Spleen (tissue), 11 donors: ENCODE measurements at regions not wholly inside any gene's neighbourhood (a gene's known extent, or its start where the extent isn't known, plus 50 kb on each side); places are given as distances from the start of the nearest gene placed in this dataset.

Source experiments
- DNase-seq: peaks from one replicate; pipeline ENCODE4 v3.0.0-alpha.2; 2020
- H3K27ac ChIP-seq, 8 donors: fragments of 200-600 bp; sonication (generic) in 7 of 8; 1 replicate in 4 of 8; 2 replicates in 4 of 8; pipeline versions ENCODE4 v1.5.0 to v1.8.0; 2016 to 2021; ENCODE audit warnings: inconsistent platforms in 4 of 8, mild to moderate bottlenecking in 4 of 8, moderate library complexity in 1 of 8
- H3K27me3 ChIP-seq, 7 donors: fragments of 200-600 bp; sonication (generic) in 6 of 7; replicated peaks in 1 of 7; 1 replicate in 4 of 7; 2 replicates in 3 of 7; pipeline versions ENCODE4 v1.5.0 to v1.8.0; 2016 to 2021; ENCODE audit warnings: inconsistent platforms in 3 of 7, mild to moderate bottlenecking in 1 of 7
- H3K36me3 ChIP-seq, 6 donors: fragments of 200-600 bp; sonication (generic) in 5 of 6; 1 replicate in 4 of 6; 2 replicates in 2 of 6; pipeline versions ENCODE4 v1.5.0 to v1.8.0; 2016 to 2021; ENCODE audit warnings: inconsistent platforms in 2 of 6
- H3K4me1 ChIP-seq, 6 donors: fragments of 200-600 bp; sonication (generic) in 5 of 6; 1 replicate in 3 of 6; 2 replicates in 3 of 6; pipeline versions ENCODE4 v1.5.0 to v1.8.0; 2016 to 2021; ENCODE audit warnings: inconsistent platforms in 3 of 6
- H3K4me3 ChIP-seq, 8 donors: fragments of 200-600 bp; sonication (generic) in 7 of 8; 1 replicate in 4 of 8; 2 replicates in 4 of 8; pipeline versions ENCODE4 v1.5.0 to v1.8.0; 2016 to 2021; ENCODE audit warnings: inconsistent platforms in 4 of 8, mild to moderate bottlenecking in 4 of 8, moderate library complexity in 2 of 8
- H3K9me3 ChIP-seq, 8 donors: fragments of 200-600 bp; sonication (generic) in 7 of 8; 1 replicate in 4 of 8; 2 replicates in 4 of 8; pipeline versions ENCODE4 v1.5.0 to v1.8.0; 2016 to 2021; ENCODE audit warnings: inconsistent platforms in 4 of 8
- CTCF ChIP-seq, 11 experiments: fragments of 200-600 bp in 7 of 11; fragments of 450-650 bp in 4 of 11; sonication (generic) in 4 of 11; IDR thresholded peaks in 8 of 11; conservative IDR thresholded peaks in 3 of 11; 1 replicate in 7 of 11; 2 replicates in 4 of 11; pipeline versions ENCODE4 v1.4.0 to v1.8.0; 2016 to 2021; ENCODE audit warnings: antibody characterized with exemption in 11 of 11, inconsistent platforms in 4 of 11, mild to moderate bottlenecking in 1 of 11
- POLR2A ChIP-seq, 3 donors: fragments of 450-650 bp; IDR thresholded peaks; one replicate each; pipeline ENCODE4 v1.5.1; 2017; ENCODE audit warnings: antibody characterized with exemption in 3 of 3, mild to moderate bottlenecking in 1 of 3
- POLR2AphosphoS5 ChIP-seq, 3 donors: sonication (generic); formaldehyde crosslinking; IDR thresholded peaks; one replicate each; pipeline ENCODE4 v1.5.1; 2017; ENCODE audit warnings: antibody characterized with exemption in 3 of 3
- WGBS, 5 donors: extraction: QIAGEN DNeasy Blood & Tissue Kit in 3 of 5; methylation state at CpG; one replicate each; pipeline versions ENCODE4 v1.1.5 to v1.1.7; 2013 to 2018; 5-methylcytosine and 5-hydroxymethylcytosine counted together
- intact Hi-C: fragments of 100-400 bp; cut with DNase I; formaldehyde crosslinking; loops from one replicate; pipeline ENCODE4 v1.15.0; 2023; ENCODE audit warnings: low total_unique reads
- donor health status: healthy with polysubstance abuse.
- donor health status: DM: no; HTN: no; CAD: no; lungs with moderate emphysema.
- donor health status: DM: no; HTN: no; CAD: no.
- donor health status: Bipolar disorder and iron deficiency.
- donor health status: healthy.
- donor health status: DM: no; HTN: no; CAD: no.
- donor health status: DM: yes; HTN: yes; CAD: no.

DNA sequence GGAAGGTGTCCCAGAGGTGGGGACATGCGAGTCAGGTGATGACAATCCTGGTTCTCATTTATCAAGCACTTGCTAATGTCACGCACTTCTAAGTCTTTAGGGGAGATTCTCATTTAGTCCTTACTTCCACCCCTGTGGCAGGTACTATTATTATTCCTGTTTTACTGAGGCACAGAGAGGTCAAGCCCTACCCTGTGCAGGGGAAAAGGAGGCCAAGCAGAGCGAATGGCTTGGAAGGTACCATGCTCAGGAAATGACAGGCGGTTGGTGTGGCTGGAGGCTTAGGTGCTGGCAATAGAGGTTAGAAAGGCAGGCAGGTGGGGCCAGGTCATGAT, 268.9 kb downstream of the UACA start:
- DNase-seq: peak; percentile 30
- H3K4me3 ChIP-seq: no peak overlapping the region
- intact Hi-C loops: no loop called here
- no peaks in the 10 kb centered on the region for H3K9me3 ChIP-seq
- H3K27me3 ChIP-seq: peaks cover 0 to 4% (median 0%) of the 10 kb centered on the region in 7 donors
- peaks cover 18 to 69% (median 47%) of the 10 kb centered on the region in 6 donors for H3K4me1 ChIP-seq
- H3K36me3 ChIP-seq: no peaks in the 10 kb centered on the region
- H3K27ac ChIP-seq: no peak overlapping the region
- TF ChIP-seq POLR2A (IDR thresholded peaks at IDR 0.05) (no peak), CTCF (IDR thresholded peaks at IDR 0.05 in 8 of 11, conservative IDR thresholded peaks at IDR 0.05 in 3 of 11) (no peak), POLR2AphosphoS5 (IDR thresholded peaks at IDR 0.05) (no peak)
- 68 to 80% (median 74%) methylated on average over 4 of the region's 4 CpGs for WGBS, 5 donors

GRCh38 chr15:70493787-70494516, 269.4 kb downstream of the UACA start:
- 80 to 90% (median 84%) methylated on average over 6 to 13 of the region's 13 CpGs for WGBS, 5 donors
- no peak overlapping the region for H3K27ac ChIP-seq
- no peaks in the 10 kb centered on the region for H3K9me3 ChIP-seq
- peaks cover 18 to 74% (median 47%) of the 10 kb centered on the region in 6 donors for H3K4me1 ChIP-seq
- H3K36me3 ChIP-seq: no peaks in the 10 kb centered on the region
- TF ChIP-seq POLR2A (IDR thresholded peaks at IDR 0.05): no peak
- no peak for TF ChIP-seq POLR2AphosphoS5 (IDR thresholded peaks at IDR 0.05)
- no peak for TF ChIP-seq CTCF (IDR thresholded peaks at IDR 0.05 in 8 of 11, conservative IDR thresholded peaks at IDR 0.05 in 3 of 11)
- intact Hi-C loops: no loop called here
- no peak overlapping the region for H3K4me3 ChIP-seq
- peak; percentile 78 for DNase-seq
- H3K27me3 ChIP-seq: peaks cover 0 to 6% (median 0%) of the 10 kb centered on the region in 7 donors

DNA sequence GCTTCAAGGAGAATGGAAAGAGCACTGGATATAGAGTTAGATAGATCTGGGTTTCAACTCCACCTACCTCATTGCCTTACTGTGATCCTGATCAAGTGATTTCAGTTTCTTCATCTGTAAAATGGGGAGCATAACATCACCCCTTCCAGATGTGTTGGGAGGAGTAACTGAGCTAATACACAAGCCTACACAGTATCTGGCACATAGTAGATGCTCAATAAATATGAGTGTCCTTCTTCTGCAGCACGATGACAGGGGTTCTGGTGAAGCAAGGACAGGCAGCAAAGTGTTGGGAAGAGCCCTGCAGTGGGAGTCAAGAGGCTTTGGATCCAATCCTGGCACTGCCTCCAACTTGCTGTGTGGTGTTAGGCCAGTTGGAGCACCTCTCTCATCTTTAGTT, 270.0 kb downstream of the UACA start:
- H3K27ac ChIP-seq: peak overlapping the region in 6 of 8 donors; percentile 3 to 88 (median 83)
- peaks cover 0 to 6% (median 0%) of the 10 kb centered on the region in 7 donors for H3K27me3 ChIP-seq
- intact Hi-C loops: no loop called here
- TF ChIP-seq POLR2A (IDR thresholded peaks at IDR 0.05): no peak
- TF ChIP-seq CTCF (IDR thresholded peaks at IDR 0.05 in 8 of 11, conservative IDR thresholded peaks at IDR 0.05 in 3 of 11): no peak
- no peak for TF ChIP-seq POLR2AphosphoS5 (IDR thresholded peaks at IDR 0.05)
- H3K4me1 ChIP-seq: peaks cover 18 to 80% (median 48%) of the 10 kb centered on the region in 6 donors
- H3K9me3 ChIP-seq: no peaks in the 10 kb centered on the region
- no peaks in the 10 kb centered on the region for H3K36me3 ChIP-seq
- WGBS, 5 donors: 87 to 94% (median 91%) methylated on average over 1 of the region's 1 CpG
- DNase-seq: no peak
- H3K4me3 ChIP-seq: peak overlapping the region in 1 of 8 donors; percentile 60

DNA sequence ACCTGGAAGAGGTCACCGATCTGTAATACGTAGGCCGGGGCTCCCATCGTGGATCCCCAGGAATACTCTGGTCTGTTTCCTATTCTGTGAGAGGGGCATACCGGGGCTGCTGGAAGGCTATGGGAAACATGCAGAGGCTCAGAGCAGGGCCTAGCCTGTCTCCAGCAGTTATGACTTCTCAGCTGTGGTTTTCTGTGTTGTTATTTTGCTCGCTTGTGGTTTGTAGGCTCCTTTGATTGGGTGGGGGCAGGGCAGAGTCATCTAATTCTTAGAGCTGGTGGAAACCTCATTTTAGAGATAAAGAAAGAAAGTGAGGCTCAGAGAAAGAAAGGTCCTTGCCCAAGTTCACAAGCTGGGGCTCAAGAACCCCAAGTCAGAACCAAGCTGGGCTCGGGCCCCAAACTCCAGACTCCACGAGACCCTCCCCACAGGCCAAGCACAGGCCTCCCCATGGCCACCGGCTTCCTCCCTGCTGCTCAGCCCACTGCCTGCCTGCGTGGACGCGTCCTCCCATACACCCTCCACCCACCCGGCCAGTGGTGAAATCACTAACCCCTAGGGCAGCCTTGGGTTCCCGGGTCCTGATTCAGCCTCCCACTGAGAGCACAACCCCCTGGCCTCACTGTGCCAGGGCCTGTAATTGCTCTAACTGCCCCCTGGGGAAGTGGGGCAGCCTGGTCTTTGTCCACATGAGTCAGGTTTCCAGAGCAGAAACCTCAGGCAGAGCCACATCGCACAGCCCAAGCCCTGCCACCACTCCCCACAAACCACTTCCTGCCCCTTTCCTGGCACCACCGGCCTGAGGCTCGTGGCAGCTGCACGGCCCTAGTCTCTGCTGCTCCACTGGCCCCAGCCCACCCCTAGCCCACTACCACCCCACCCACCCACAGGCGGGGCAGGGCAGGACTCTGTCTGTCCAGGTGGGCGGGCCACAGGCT, 270.8 kb downstream of the UACA start:
- H3K4me1 ChIP-seq: peaks cover 23 to 89% (median 57%) of the 10 kb centered on the region in 6 donors
- peak overlapping the region; percentile 27 to 88 (median 81) for H3K27ac ChIP-seq
- intact Hi-C loops: no loop called here
- WGBS, 5 donors: 15 to 45% (median 18%) methylated on average over 18 to 20 of the region's 20 CpGs
- DNase-seq: peak; percentile 94
- peak overlapping the region in 4 of 8 donors; percentile 5 to 60 (median 10) for H3K4me3 ChIP-seq
- H3K36me3 ChIP-seq: no peaks in the 10 kb centered on the region
- TF ChIP-seq CTCF (IDR thresholded peaks at IDR 0.05 in 8 of 11, conservative IDR thresholded peaks at IDR 0.05 in 3 of 11) (peak in 10 of 11 experiments; percentile 17 to 67 (median 34)), POLR2A (IDR thresholded peaks at IDR 0.05) (no peak), POLR2AphosphoS5 (IDR thresholded peaks at IDR 0.05) (peak; percentile 72 to 88 (median 84))
- peaks cover 0 to 6% (median 0%) of the 10 kb centered on the region in 7 donors for H3K27me3 ChIP-seq
- no peaks in the 10 kb centered on the region for H3K9me3 ChIP-seq
